Breast epithelium (tissue), 4 donors: ENCODE measurements at regions not wholly inside any gene's neighbourhood (a gene's known extent, or its start where the extent isn't known, plus 50 kb on each side); places are given as distances from the start of the nearest gene placed in this dataset.

Experiments
- DNase-seq, 2 donors: peaks; one replicate each; pipeline ENCODE4 v3.0.0-alpha.2; 2019; ENCODE audit warnings: low spot score in 2 of 2
- H3K27ac ChIP-seq, 2 donors: fragments of 200-600 bp; sonication (generic) in 1 of 2; one replicate each; pipeline ENCODE4 v1.5.1; 2016 to 2019; ENCODE audit warnings: mild to moderate bottlenecking in 1 of 2
- H3K27me3 ChIP-seq, 2 donors: fragments of 200-600 bp; sonication (generic) in 1 of 2; one replicate each; pipeline versions ENCODE4 v1.5.1 to v1.6.0; 2017 to 2019; ENCODE audit warnings: control low read depth in 1 of 2, mild to moderate bottlenecking in 1 of 2
- H3K36me3 ChIP-seq: fragments of 200-600 bp; one replicate; pipeline ENCODE4 v1.5.1; 2019
- H3K4me1 ChIP-seq, 2 donors: fragments of 200-600 bp; sonication (generic); one replicate each; pipeline ENCODE4 v1.5.1; 2016 to 2019; ENCODE audit warnings: control low read depth in 1 of 2
- H3K4me3 ChIP-seq, 3 donors: fragments of 200-600 bp; sonication (generic); 1 replicate in 2 of 3; 2 replicates in 1 of 3; pipeline ENCODE4 v1.5.1; 2016 to 2019; ENCODE audit warnings: mild to moderate bottlenecking in 3 of 3, moderate library complexity in 2 of 3
- H3K9me3 ChIP-seq, 2 donors: fragments of 200-600 bp; sonication (generic) in 1 of 2; one replicate each; pipeline ENCODE4 v1.5.1; 2016 to 2019; ENCODE audit warnings: control low read depth in 1 of 2
- POLR2A ChIP-seq: fragments of 450-650 bp; IDR thresholded peaks from one replicate; pipeline ENCODE4 v1.6.1; 2016; ENCODE audit warnings: antibody characterized with exemption, mild to moderate bottlenecking, moderate library complexity
- POLR2AphosphoS5 ChIP-seq, 3 donors: sonication (generic); formaldehyde crosslinking; IDR thresholded peaks; one replicate each; pipeline ENCODE4 v1.6.1; 2017; ENCODE audit warnings: antibody characterized with exemption in 3 of 3
- intact Hi-C: fragments of 100-400 bp; cut with DNase I; formaldehyde crosslinking; loops from one replicate; pipeline ENCODE4 v1.15.1; 2023; ENCODE audit warnings: low total_unique reads
- TF ChIP-seq, protein P1 (sequence below), 3 donors: fragments of 450-650 bp; IDR thresholded peaks; one replicate each; pipeline ENCODE4 v1.5.1; 2016 to 2017; ENCODE audit warnings: antibody characterized with exemption in 3 of 3, mild to moderate bottlenecking in 3 of 3, moderate library complexity in 3 of 3

DNA sequence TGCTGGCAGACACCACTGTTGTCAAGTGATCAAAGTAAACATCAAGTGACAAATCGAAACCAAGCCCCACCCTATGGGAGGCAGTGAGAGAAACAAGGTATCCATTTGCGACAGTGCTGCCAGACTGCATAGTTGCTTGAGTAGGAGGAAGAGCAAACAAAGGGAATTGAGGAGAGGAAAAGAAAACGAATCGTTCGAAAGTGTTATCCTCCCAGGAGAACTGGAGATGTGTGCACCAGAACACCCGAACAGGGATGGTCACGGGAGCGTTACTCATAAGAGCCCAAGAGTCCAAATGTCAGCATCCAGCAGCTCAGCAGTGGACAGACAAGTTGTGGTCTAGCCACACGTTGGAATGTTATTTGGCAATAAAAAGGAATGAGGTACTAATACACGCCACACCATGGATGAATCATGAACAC is 58.4 kb upstream of the NUP50 start:
- TF ChIP-seq, protein P1, sequence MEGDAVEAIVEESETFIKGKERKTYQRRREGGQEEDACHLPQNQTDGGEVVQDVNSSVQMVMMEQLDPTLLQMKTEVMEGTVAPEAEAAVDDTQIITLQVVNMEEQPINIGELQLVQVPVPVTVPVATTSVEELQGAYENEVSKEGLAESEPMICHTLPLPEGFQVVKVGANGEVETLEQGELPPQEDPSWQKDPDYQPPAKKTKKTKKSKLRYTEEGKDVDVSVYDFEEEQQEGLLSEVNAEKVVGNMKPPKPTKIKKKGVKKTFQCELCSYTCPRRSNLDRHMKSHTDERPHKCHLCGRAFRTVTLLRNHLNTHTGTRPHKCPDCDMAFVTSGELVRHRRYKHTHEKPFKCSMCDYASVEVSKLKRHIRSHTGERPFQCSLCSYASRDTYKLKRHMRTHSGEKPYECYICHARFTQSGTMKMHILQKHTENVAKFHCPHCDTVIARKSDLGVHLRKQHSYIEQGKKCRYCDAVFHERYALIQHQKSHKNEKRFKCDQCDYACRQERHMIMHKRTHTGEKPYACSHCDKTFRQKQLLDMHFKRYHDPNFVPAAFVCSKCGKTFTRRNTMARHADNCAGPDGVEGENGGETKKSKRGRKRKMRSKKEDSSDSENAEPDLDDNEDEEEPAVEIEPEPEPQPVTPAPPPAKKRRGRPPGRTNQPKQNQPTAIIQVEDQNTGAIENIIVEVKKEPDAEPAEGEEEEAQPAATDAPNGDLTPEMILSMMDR (IDR thresholded peaks at IDR 0.05), result no peak
- no peak for TF ChIP-seq POLR2AphosphoS5 (IDR thresholded peaks at IDR 0.05)
- no peak for TF ChIP-seq POLR2A
- intact Hi-C loops, result no loop called here
- H3K4me3 ChIP-seq, result no peak overlapping the region
- no peak overlapping the region for H3K27ac ChIP-seq
- H3K36me3 ChIP-seq, result no peaks in the 10 kb centered on the region
- H3K4me1 ChIP-seq, result no peaks in the 10 kb centered on the region
- no peak for DNase-seq
- H3K27me3 ChIP-seq, result peaks cover 0 to 34% of the 10 kb centered on the region in 2 donors
- no peaks in the 10 kb centered on the region for H3K9me3 ChIP-seq

DNA sequence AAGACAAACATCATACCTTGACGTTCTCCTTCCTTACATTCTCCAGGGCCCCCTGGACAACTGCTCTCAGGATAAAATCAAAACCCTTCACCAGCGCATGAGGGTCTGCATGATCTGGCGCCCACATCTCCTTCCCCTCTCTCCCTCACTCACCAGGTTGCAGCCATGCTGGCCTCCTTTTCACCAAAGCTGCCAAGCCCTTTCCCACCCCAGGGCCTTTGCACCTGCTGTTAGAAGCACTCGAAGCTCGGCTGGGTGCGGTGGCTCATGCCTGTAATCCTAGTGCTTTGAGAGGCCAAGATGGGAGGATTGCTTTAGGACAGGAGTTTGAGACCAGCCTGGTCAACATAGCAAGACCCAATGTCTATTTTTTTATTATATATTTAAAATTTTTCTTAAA is 56.1 kb upstream of the NUP50 start:
- Histone ChIP-seq H3K27ac (no peak overlapping the region), H3K9me3 (no peaks in the 10 kb centered on the region), H3K27me3 (peaks cover 0 to 15% of the 10 kb centered on the region in 2 donors), H3K36me3 (no peaks in the 10 kb centered on the region), H3K4me1 (no peaks in the 10 kb centered on the region), H3K4me3 (no peak overlapping the region)
- no peak for DNase-seq
- TF ChIP-seq, protein P1 (IDR thresholded peaks at IDR 0.05), result no peak
- TF ChIP-seq POLR2AphosphoS5 (IDR thresholded peaks at IDR 0.05), result no peak
- no peak for TF ChIP-seq POLR2A
- intact Hi-C loops, result no loop called here

DNA sequence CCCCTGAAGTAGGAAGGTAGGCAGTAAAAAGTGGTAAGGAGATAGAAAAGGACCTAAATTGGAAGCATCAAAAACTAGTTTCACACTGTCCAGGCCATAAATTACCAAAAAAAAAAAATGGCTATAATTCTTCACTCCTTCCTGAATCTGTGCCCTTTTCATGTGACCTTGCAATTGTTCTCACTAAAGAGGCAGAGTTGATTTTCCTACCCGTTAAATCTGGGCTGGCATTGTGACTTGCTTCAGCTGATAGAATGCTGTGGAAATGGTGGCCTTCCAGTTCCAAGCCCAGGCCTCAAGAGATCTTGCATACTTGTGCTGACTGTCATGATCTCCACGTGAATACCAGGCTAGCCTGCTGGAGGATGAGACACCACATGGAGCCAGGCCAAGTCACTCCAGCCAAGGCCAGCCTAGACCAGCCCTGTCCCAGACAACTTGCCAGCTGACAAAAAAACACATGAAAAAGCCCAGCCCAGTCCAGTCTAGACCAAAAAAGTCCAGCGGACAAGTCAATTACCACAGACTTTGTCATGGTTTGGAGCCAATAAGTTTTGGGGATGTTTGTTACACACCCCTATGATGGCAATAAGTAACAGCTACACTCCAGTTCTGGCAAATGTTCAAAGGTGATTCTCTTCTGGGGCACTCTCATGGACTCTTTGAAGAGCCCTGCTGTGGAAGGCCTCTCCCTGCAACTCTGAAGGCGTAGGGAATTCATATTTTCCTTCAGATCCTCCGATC is 51.4 kb upstream of the NUP50 start:
- Histone ChIP-seq H3K27me3 (peaks cover 0 to 4% of the 10 kb centered on the region in 2 donors), H3K4me1 (no peaks in the 10 kb centered on the region), H3K9me3 (no peaks in the 10 kb centered on the region), H3K4me3 (no peak overlapping the region), H3K36me3 (no peaks in the 10 kb centered on the region), H3K27ac (no peak overlapping the region)
- DNase-seq, result no peak
- intact Hi-C loops, result no loop called here
- TF ChIP-seq POLR2AphosphoS5 (IDR thresholded peaks at IDR 0.05) (no peak), POLR2A (no peak)
- TF ChIP-seq, protein P1 (IDR thresholded peaks at IDR 0.05), result no peak
